ENCODE measurements at regions not wholly inside any gene's neighbourhood (a gene's known extent, or its start where the extent isn't known, plus 50 kb on each side); places are given as distances from the start of the nearest gene placed in this dataset.

DNA sequence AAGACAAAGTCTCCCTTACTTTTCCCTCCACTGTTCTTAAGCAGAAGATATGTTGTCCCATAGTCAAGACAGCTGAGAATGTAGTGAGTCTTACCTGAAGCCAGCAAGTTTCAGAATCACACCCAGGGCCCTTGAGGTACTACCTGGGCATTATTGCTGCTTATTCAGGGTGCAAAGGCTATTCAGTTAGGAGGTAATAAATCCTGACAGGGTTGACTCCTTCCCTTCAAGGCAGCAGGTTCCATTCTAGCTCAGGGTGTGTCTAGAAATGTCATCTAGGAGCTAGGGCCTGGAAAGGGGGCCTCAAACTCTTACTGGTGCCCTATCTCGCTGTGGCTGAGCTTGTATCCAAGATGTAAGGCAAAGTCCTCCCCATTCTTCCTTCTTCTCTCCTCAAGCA is 259.0 kb downstream of the FAT4 start (continued):
- TF ChIP-seq, protein P1, sequence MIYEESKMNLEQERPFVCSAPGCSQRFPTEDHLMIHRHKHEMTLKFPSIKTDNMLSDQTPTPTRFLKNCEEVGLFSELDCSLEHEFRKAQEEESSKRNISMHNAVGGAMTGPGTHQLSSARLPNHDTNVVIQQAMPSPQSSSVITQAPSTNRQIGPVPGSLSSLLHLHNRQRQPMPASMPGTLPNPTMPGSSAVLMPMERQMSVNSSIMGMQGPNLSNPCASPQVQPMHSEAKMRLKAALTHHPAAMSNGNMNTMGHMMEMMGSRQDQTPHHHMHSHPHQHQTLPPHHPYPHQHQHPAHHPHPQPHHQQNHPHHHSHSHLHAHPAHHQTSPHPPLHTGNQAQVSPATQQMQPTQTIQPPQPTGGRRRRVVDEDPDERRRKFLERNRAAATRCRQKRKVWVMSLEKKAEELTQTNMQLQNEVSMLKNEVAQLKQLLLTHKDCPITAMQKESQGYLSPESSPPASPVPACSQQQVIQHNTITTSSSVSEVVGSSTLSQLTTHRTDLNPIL (CRISPR knock-in tag; IDR thresholded peaks at IDR 0.05; ENCODE audit: low read depth) = no peak

DNA sequence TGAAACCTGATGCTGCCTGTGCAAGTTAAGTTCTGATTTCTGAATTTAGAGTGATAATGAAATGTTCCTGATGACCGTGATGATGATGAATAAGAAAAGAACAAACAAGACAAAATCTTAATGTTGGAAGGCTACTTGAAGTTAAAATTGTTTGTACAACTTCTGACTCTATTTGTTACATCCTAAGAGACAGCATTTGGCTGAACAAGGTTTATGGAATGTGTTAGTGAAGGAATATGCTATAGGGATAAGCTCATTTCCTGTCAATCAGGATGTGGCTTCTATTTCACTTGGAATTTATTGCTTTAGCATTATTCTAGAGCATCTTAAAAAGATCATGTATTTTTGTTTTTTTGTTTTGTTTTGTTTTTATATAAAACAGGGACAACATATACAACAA is 267.5 kb downstream of the FAT4 start:
- TF ChIP-seq OSR1 (CRISPR knock-in tag; IDR thresholded peaks at IDR 0.05) (no peak), ARNTL (CRISPR knock-in tag; IDR thresholded peaks at IDR 0.05; ENCODE audit: borderline replicate concordance, low read depth) (no peak), TOX (CRISPR knock-in tag; IDR thresholded peaks at IDR 0.05; ENCODE audit: borderline replicate concordance) (no peak), ZC3H10 (CRISPR knock-in tag; IDR thresholded peaks at IDR 0.05) (no peak), CSDC2 (CRISPR knock-in tag; IDR thresholded peaks at IDR 0.05) (no peak), ZNF565 (CRISPR knock-in tag; conservative IDR thresholded peaks at IDR 0.05; ENCODE audit: low read depth) (no peak)
- TF ChIP-seq, protein P2, sequence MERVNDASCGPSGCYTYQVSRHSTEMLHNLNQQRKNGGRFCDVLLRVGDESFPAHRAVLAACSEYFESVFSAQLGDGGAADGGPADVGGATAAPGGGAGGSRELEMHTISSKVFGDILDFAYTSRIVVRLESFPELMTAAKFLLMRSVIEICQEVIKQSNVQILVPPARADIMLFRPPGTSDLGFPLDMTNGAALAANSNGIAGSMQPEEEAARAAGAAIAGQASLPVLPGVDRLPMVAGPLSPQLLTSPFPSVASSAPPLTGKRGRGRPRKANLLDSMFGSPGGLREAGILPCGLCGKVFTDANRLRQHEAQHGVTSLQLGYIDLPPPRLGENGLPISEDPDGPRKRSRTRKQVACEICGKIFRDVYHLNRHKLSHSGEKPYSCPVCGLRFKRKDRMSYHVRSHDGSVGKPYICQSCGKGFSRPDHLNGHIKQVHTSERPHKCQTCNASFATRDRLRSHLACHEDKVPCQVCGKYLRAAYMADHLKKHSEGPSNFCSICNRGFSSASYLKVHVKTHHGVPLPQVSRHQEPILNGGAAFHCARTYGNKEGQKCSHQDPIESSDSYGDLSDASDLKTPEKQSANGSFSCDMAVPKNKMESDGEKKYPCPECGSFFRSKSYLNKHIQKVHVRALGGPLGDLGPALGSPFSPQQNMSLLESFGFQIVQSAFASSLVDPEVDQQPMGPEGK (CRISPR knock-in tag; IDR thresholded peaks at IDR 0.05; ENCODE audit: borderline replicate concordance) = no peak

DNA sequence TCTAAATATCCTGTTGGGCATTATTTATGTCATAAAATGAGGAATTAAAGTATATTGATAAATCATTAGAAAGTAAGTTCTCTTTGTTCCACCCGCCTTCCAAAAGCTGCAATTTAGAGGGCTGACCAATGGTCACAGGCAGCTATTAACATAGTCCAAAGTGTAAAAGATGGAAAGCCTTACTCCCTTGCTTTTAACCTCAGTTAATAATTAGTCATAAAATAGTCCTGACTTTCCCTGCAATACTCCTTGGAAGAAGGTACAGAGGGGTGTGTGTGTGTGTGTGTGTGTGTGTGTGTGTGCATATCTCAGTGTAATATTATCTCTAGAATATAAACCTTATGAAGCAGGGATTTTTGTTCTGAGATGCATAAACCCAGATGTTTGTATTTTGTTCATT is 275.4 kb downstream of the FAT4 start:
- ATAC-seq = no peak
- no peak for TF ChIP-seq ZFP3 (CRISPR knock-in tag; IDR thresholded peaks at IDR 0.05)
- TF ChIP-seq, protein P2 (CRISPR knock-in tag; IDR thresholded peaks at IDR 0.05; ENCODE audit: borderline replicate concordance) = no peak
- no peak for TF ChIP-seq CSDC2 (CRISPR knock-in tag; IDR thresholded peaks at IDR 0.05)
- TF ChIP-seq GLIS3 (CRISPR knock-in tag; IDR thresholded peaks at IDR 0.05) = no peak
- no peak for TF ChIP-seq TCF4 (CRISPR knock-in tag; IDR thresholded peaks at IDR 0.05; ENCODE audit: borderline replicate concordance)

More for the DNA sequence above, 267.5 kb downstream of the FAT4 start:
- peak; percentile 70 for ATAC-seq

DNA sequence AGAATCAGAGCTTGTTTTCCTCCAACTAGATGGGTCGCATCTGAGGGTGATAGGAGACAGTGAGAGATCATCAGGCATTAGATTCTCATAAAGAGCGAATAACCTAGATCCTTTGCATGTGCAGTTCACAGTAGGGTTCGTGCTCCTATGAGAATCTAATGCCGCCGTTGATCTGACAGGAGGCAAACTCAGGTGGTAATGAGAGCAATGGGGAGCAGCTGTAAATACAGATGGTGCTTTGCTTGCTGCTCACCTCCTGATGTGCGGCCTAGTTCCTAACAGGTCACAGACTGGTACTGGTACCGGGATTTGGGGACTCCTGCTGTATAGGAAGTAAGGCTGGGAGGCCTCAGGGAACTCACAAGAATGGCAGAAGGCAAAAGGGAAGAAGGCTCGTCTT is 276.5 kb downstream of the FAT4 start:
- TF ChIP-seq ZNF70 (CRISPR knock-in tag; IDR thresholded peaks at IDR 0.05) = no peak
- TF ChIP-seq, protein P3, sequence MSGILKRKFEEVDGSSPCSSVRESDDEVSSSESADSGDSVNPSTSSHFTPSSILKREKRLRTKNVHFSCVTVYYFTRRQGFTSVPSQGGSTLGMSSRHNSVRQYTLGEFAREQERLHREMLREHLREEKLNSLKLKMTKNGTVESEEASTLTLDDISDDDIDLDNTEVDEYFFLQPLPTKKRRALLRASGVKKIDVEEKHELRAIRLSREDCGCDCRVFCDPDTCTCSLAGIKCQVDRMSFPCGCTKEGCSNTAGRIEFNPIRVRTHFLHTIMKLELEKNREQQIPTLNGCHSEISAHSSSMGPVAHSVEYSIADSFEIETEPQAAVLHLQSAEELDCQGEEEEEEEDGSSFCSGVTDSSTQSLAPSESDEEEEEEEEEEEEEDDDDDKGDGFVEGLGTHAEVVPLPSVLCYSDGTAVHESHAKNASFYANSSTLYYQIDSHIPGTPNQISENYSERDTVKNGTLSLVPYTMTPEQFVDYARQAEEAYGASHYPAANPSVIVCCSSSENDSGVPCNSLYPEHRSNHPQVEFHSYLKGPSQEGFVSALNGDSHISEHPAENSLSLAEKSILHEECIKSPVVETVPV (CRISPR knock-in tag; IDR thresholded peaks at IDR 0.05) = no peak
- no peak for TF ChIP-seq ZC3H10 (CRISPR knock-in tag; IDR thresholded peaks at IDR 0.05)
- TF ChIP-seq, protein P1 (CRISPR knock-in tag; IDR thresholded peaks at IDR 0.05; ENCODE audit: low read depth) = no peak
- TF ChIP-seq, protein P2 (CRISPR knock-in tag; IDR thresholded peaks at IDR 0.05; ENCODE audit: borderline replicate concordance) = no peak
- TF ChIP-seq SNAI2 (CRISPR knock-in tag; IDR thresholded peaks at IDR 0.05) = no peak
- no peak for TF ChIP-seq GLIS3 (CRISPR knock-in tag; IDR thresholded peaks at IDR 0.05)
- no peak for TF ChIP-seq ZFP3 (CRISPR knock-in tag; IDR thresholded peaks at IDR 0.05)
- no peak for TF ChIP-seq ZNF8 (CRISPR knock-in tag; IDR thresholded peaks at IDR 0.05)
- no peak for TF ChIP-seq ZFP30 (CRISPR knock-in tag; IDR thresholded peaks at IDR 0.05)
- TF ChIP-seq, protein P4, sequence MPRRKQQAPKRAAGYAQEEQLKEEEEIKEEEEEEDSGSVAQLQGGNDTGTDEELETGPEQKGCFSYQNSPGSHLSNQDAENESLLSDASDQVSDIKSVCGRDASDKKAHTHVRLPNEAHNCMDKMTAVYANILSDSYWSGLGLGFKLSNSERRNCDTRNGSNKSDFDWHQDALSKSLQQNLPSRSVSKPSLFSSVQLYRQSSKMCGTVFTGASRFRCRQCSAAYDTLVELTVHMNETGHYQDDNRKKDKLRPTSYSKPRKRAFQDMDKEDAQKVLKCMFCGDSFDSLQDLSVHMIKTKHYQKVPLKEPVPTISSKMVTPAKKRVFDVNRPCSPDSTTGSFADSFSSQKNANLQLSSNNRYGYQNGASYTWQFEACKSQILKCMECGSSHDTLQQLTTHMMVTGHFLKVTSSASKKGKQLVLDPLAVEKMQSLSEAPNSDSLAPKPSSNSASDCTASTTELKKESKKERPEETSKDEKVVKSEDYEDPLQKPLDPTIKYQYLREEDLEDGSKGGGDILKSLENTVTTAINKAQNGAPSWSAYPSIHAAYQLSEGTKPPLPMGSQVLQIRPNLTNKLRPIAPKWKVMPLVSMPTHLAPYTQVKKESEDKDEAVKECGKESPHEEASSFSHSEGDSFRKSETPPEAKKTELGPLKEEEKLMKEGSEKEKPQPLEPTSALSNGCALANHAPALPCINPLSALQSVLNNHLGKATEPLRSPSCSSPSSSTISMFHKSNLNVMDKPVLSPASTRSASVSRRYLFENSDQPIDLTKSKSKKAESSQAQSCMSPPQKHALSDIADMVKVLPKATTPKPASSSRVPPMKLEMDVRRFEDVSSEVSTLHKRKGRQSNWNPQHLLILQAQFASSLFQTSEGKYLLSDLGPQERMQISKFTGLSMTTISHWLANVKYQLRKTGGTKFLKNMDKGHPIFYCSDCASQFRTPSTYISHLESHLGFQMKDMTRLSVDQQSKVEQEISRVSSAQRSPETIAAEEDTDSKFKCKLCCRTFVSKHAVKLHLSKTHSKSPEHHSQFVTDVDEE (CRISPR knock-in tag; IDR thresholded peaks at IDR 0.05) = no peak
- TF ChIP-seq ESRRG (CRISPR knock-in tag; IDR thresholded peaks at IDR 0.05) = no peak
- no peak for TF ChIP-seq CSDC2 (CRISPR knock-in tag; IDR thresholded peaks at IDR 0.05)
- no peak for TF ChIP-seq OSR1 (CRISPR knock-in tag; IDR thresholded peaks at IDR 0.05)
- no peak for TF ChIP-seq RARB (CRISPR knock-in tag; IDR thresholded peaks at IDR 0.05)
- TF ChIP-seq, protein P5, sequence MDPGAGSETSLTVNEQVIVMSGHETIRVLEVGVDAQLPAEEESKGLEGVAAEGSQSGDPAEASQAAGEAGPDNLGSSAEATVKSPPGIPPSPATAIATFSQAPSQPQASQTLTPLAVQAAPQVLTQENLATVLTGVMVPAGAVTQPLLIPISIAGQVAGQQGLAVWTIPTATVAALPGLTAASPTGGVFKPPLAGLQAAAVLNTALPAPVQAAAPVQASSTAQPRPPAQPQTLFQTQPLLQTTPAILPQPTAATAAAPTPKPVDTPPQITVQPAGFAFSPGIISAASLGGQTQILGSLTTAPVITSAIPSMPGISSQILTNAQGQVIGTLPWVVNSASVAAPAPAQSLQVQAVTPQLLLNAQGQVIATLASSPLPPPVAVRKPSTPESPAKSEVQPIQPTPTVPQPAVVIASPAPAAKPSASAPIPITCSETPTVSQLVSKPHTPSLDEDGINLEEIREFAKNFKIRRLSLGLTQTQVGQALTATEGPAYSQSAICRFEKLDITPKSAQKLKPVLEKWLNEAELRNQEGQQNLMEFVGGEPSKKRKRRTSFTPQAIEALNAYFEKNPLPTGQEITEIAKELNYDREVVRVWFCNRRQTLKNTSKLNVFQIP (CRISPR knock-in tag; IDR thresholded peaks at IDR 0.05; ENCODE audit: borderline replicate concordance, low read depth) = no peak
- TF ChIP-seq TCF4 (CRISPR knock-in tag; IDR thresholded peaks at IDR 0.05; ENCODE audit: borderline replicate concordance) = no peak
- no peak for TF ChIP-seq PPARA (CRISPR knock-in tag; IDR thresholded peaks at IDR 0.05; ENCODE audit: borderline replicate concordance)
- no peak for TF ChIP-seq TOX (CRISPR knock-in tag; IDR thresholded peaks at IDR 0.05; ENCODE audit: borderline replicate concordance)
- TF ChIP-seq ISL1 (CRISPR knock-in tag; IDR thresholded peaks at IDR 0.05) = no peak
- no peak for ATAC-seq
